Epithelial cell of prostate (primary cell): ENCODE measurements at regions not wholly inside any gene's neighbourhood (a gene's known extent, or its start where the extent isn't known, plus 50 kb on each side); places are given as distances from the start of the nearest gene placed in this dataset.
A peak's percentile ranks its signal among the peaks of the same experiment; 100 is the strongest.
"Not testable (repeated sequence)": the region's sequence is repeated elsewhere in the genome, so short reads cannot be mapped to it uniquely, and the experiment has no call there.

Experiments used
- DNase-seq: peaks from one replicate; pipeline ENCODE4 v3.0.0-alpha.2; 2011; ENCODE audit warnings: low read depth, low spot score
- H3K27ac ChIP-seq: fragments of 450-650 bp; 2 replicates; pipeline ENCODE4 v1.5.1; 2017; ENCODE audit warnings: mild to moderate bottlenecking

- no peak for DNase-seq
- H3K27ac ChIP-seq, result no peak overlapping the region
These were observed 88.0 kb upstream of the BTN3A2 start for GRCh38 chr6:26276841-26277648.

DNA sequence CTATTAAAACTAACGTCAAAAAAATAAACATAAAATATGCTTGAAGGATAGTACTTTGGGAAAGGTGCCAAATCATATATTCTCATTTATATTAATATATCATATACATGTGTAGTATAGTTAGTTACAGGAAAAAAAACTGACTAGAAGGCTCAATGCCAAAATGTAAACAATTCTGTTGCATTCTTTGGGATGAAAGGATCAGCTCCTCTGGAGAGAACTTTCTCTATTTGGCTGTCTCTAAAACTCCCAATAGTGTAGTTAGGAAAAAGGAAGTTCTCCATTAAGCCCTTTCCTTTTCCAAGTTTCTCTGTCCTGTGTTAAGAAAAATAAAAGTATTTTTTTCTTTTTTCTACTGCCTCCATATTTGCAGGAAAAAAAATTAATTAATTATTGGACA lies 86.5 kb upstream of the BTN3A2 start:
- no peak overlapping the region for H3K27ac ChIP-seq
- no peak for DNase-seq

DNA sequence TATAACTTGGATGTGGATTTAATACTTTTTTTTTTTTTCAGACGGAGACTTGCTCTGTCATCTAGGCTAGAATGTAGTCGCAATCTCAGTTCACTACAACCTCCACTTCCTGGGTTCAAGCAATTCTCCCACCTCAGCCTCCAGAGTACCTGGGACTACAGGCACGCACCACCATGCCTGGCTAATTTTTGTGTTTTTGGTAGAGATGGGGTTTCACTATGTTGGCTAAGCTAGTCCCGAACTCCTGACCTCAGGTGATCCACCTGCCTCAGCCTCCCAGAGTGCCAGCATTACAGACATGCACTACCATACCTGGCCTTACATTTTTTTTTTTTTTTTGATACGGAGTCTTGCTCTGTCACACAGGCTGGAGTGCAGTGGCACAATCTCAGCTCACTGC lies 85.6 kb upstream of the BTN3A2 start:
- not testable (repeated sequence) for H3K27ac ChIP-seq, DNase-seq

DNA sequence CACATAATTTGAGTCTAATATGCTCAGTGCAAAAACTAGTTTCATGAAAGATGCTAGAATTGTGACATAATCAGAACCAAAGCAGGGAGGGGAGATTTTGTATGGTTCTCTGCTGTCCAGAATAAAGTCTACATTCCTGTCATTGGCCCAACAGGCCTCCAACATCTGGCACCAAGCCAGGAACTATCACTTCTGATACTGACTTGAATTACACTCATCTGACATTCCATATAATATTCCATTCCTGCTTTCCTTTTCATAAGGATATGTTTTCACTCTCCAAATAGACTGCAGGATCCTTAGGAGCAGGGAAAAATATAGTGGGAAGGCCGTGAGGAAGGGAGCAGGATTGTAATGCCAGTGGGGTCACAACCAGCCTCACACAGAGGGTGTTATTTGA lies 84.6 kb upstream of the BTN3A2 start:
- DNase-seq, result no peak
- H3K27ac ChIP-seq, result no peak overlapping the region

DNA sequence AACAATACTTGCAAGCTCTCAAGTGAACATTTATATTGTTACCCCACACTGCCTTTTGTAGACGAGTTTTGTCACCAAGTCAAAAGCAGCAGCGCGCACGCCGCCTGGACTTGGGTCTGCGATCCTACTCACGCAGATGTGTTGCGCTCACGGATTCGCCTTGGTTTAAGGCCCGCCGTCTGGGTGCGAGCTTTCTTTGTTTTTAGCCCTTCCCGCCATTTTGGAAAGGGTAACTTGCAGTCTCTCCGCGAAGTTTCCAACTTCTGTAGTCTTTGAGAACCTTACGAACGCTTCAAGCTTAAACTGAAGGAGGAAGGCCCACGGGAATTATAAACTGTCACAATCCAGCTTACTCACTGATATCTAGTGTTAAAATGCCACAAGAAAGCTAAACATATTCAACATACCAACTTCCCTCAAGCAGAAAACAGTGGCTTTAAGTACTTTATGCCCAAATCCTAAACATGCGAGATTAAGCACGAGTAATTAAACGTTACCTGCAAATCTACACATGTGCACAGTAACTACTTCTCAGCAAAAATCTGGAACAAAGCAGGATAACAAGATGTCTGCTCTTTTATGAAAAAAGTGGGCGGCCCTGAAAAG lies 80.4 kb upstream of the BTN3A2 start:
- no peak for DNase-seq
- peak overlapping the region; percentile 92 for H3K27ac ChIP-seq

- H3K27ac ChIP-seq, result peak overlapping the region; percentile 92
- DNase-seq, result peak; percentile 99
These were observed 79.6 kb upstream of the BTN3A2 start for GRCh38 chr6:26285143-26286134.

GRCh38 chr6:26286168-26286877 lies 78.7 kb upstream of the BTN3A2 start:
- no peak for DNase-seq
- H3K27ac ChIP-seq, result peak overlapping the region; percentile 92

- DNase-seq, result no peak
- H3K27ac ChIP-seq, result no peak overlapping the region
These were observed 76.8 kb upstream of the BTN3A2 start for GRCh38 chr6:26288155-26288554.

GRCh38 chr6:26290941-26291340 lies 74.1 kb upstream of the BTN3A2 start:
- DNase-seq, result no peak
- no peak overlapping the region for H3K27ac ChIP-seq

- no peak overlapping the region for H3K27ac ChIP-seq
- DNase-seq, result no peak
These were observed 72.3 kb upstream of the BTN3A2 start for GRCh38 chr6:26292709-26293108.

DNA sequence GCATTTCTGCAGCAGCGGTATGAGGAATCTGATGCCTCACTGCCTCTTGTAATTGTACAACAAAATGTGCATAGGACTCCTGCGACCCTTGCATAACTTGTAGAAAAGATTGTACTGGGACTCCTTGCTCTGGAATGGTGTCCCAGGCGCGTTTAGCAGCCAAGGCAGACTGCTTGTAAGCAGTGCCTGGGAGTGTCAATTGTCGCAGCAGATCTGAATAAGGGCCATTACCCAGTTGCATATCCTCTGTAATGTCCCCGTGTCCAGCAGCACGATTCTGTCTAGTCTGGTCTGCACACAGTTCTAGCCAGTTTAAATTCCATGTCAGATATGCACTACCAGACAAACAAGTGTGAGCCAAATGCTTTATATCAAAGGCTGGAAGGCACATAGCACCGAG lies 70.7 kb upstream of the BTN3A2 start:
- H3K27ac ChIP-seq, result no peak overlapping the region
- DNase-seq, result no peak

DNA sequence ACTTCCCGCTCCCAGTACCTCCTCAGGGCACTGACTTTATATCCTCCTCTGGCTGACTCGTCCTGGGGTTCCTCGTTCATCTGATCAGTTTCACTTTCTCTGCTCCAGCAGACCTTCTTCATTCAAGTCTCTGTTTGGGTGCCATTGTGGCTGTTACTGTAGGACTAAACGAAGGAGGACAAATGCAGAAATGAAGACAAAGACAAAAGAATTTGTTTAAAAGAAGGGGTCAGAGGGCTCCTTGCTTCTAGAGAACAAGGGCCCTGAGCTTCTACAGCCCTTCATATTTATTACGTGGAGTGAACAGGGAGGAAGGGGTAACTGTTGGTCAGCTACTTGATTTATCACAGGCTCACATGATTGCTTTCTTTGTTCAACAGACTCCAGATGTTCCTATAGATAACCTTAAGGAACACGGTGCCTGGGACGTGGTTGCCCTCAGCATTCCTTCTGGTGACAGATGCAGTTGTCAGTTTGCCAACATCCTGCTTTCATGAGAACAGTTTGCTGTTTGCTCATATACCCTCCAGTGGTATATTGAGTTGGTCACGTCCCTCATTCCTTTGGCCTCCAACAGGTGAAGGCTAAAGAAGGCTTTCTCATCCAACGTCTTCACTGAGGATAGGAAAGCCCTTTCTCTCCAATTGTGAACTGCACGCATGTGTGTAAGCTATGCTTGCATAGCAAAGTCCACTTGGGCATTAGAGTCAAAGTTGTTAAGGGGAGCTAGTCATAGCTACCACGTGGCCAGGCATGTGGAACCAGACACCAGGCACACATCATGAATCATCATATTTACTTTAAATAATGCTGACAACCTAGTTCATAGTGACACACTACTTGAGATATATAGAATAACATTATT lies 69.1 kb upstream of the BTN3A2 start:
- peak; percentile 83 for DNase-seq
- peak overlapping the region; percentile 86 for H3K27ac ChIP-seq

- peak overlapping the region; percentile 86 for H3K27ac ChIP-seq
- no peak for DNase-seq
These were observed 68.5 kb upstream of the BTN3A2 start for GRCh38 chr6:26296556-26296856.

DNA sequence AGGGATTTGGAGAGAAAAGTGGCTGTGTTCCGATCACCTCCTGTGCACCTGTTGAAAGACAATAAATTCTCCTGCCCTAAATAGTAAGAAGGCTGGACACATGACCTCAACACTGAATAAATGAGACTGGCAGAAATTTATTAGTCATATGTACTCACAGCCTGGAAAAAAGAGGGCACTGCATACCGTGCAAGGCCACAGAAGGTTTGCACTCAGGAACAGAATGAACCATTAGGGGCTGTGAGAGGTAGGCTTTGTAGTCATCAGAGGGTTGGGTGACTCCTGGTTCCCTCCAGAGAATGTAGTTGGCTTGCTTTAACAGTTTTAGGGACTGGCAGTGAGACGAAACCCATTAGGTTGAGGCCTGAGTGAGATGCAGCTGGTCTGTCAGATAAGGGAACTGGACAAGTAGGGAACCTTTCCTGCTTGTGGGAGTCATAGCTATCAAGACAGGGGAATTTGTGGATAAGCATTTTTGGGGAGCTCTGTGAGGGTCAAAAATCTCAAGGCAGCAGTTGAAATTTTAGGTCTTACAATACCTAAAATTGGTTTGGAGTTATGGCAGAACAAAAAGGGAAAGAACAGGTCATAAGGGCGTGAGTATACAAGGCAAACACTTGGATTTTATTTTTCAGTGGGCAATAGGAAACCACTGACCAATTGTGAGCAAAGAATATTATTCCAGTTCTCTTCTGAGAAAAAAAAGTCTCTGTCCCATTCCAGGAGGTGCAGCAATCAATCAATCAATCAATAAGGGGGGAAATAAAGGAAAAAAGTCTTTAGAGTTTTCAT lies 67.9 kb upstream of the BTN3A2 start:
- no peak for DNase-seq
- peak overlapping the region; percentile 86 for H3K27ac ChIP-seq

- H3K27ac ChIP-seq, result no peak overlapping the region
- DNase-seq, result no peak
These were observed 65.5 kb upstream of the BTN3A2 start for GRCh38 chr6:26299286-26300042.

GRCh38 chr6:26300043-26300331 lies 65.0 kb upstream of the BTN3A2 start:
- DNase-seq, result no peak
- no peak overlapping the region for H3K27ac ChIP-seq

DNA sequence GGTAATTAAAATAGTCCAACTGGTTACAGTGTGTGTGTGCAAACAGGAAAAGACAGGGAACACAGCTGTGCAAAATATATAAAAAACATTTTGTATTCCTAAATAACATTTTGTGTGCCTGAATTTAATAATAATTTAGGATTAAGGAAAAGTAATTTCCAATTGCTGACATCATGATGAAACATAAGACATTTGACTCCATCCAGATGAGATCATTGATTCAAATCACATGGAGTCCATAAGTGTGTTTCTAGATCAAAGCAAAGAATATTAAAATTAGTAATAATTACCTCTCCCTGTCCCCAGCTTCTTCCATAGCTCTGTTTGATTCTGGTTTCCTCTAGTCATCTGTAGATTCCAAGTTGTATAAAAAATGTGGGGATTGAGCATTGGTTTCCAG lies 64.6 kb upstream of the BTN3A2 start:
- no peak overlapping the region for H3K27ac ChIP-seq
- no peak for DNase-seq

DNA sequence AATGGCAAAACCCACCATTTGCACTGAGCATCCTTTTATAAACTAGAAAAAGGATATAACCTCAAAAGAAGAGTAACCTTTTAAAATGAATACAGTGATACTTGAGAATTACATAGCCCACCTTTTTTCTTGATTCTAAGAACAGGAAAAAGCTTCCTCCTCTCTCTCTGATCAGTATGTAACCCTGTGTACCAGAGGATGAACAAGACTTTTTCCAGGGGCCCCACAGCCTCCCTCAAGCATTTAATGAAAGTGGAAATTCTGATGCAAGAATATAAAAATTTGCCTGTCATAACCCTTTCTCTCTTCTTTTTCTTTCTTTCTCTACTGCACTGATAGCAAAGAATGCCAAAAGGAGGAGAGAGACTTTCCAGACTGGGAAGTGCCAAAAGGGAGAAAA lies 64.2 kb upstream of the BTN3A2 start:
- H3K27ac ChIP-seq, result no peak overlapping the region
- DNase-seq, result no peak
